GM21576 (cell line): ENCODE measurements at regions not wholly inside any gene's neighbourhood (a gene's known extent, or its start where the extent isn't known, plus 50 kb on each side); places are given as distances from the start of the nearest gene placed in this dataset.

Source experiments
- ATAC-seq: cut with Tn5 transposase; IDR thresholded peaks from one replicate; pipeline ENCODE4 v1.9.1; 2021; ENCODE audit warnings: mild to moderate bottlenecking, moderate library complexity; ENCODE audit not compliant: unreplicated experiment

GRCh38 chr10:78846760-78847159, 222.0 kb upstream of the ZMIZ1 start:
- ATAC-seq: no peak

DNA sequence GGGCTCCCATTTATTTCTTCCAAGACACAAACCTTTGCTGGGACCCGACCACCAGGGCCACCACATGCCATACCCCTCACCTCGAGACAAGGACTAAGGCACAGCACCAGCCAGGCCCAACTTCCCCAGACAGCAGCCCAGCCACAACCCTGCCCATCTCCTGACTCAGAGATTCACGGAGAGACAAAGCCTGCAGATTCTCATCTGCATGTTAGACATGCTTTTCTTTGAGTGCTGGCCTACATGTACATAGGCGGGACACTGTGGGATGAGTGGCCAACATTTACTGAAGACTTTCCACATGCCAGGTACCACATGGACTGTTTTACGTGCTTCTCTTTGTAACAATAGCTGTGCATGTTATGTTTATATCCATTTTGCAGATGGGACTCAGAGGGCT, 221.3 kb upstream of the ZMIZ1 start:
- ATAC-seq: no peak

DNA sequence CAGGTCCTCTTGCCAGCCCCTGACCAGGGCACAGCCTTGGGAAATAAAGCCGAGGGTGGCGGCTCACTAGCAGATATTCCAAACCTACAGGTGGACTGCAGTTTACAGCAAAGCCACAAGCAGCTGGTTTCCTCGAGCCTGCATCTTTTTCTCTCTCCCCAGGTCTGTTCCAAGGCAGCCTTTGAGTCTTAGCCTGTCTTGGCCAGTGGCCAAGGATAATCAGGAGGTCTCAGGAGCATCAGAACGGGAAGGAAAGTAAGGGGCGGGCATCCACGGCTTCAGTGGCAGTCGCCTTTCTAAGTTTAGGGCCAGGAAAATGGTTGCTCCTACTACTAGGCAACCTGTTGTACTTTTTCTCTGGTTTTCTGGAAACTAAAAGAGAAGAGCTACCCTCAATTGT, 219.7 kb upstream of the ZMIZ1 start:
- ATAC-seq: no peak

DNA sequence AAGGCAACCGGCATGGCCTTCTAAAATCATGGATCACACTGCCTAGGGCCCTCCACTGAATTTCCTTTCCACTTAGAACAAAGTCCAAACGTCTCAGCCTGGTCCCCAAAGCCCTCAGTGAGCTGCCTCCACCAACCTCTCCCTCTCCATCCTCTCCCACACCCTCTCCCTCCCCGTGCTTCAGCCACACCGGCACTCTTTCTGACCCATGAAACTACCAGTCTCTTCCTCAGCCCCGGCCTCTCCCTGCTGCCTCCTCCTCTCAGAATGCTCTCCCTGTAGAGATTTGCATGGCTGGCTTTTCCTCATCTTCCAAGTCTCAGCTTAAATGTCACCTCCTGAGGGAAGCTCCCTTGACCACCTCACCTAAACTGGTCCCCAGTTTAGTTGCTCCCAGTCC, 219.0 kb upstream of the ZMIZ1 start:
- ATAC-seq: no peak

- no peak for ATAC-seq
These were observed 217.9 kb upstream of the ZMIZ1 start for GRCh38 chr10:78850644-78851435.

GRCh38 chr10:78851647-78852046, 217.1 kb upstream of the ZMIZ1 start:
- no peak for ATAC-seq

DNA sequence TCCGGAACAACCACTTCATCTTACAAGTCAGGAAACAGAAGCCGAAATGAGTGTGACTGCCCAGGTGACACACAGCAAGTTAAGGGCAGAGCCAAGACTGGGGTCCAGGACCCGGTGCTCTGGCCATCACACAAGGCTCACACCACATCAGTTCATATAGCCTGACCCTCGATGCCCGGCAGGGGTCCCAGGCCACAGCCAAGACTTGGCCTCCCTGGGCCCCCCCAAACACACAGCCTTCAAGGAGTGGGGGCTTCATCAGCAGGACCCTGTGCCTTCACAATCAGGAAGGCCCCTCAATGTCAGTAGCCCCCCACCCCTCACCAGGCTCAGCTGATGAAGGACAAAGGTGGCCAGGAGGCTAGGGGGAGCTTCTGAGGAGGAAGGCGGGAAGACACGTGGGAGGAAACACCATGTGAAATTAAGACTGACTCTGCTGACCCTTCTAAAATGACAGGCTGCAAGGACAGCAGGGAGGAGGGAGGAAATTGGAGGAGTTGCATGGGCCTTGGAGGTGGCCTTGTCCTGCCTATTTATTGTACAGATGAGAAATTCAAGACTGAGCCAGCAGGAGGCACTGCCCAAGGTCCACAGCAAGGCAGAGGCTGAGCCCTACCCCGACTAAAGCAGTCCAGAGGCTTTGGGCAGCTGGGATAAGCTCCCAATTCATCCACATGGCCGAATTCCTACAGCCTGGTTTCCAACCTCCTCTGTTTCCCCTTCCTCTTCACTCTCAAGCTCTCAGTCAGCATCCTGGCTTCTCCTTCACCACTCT, 216.1 kb upstream of the ZMIZ1 start:
- no peak for ATAC-seq

GRCh38 chr10:78853864-78854263, 214.9 kb upstream of the ZMIZ1 start:
- ATAC-seq: no peak

DNA sequence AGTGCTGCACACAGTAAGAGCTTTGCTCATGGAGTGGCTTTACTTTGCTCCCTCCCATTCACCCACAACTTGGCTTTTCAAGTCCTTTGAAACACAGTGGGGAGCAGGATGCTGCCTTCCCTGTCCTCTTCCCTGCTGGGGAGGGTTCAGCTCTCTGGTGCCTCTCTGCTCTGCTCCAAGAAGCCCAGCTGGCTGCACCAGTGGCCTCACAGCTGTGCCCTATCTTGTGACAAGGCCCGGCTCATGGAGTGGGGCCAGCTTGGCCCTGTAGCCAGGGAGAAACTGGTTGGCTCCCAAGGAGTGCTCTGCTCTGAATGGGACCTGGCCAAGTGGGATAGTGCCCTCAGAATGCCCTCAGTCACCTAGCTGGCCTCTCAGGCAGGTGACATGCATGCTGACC, 212.3 kb upstream of the ZMIZ1 start:
- ATAC-seq: no peak

DNA sequence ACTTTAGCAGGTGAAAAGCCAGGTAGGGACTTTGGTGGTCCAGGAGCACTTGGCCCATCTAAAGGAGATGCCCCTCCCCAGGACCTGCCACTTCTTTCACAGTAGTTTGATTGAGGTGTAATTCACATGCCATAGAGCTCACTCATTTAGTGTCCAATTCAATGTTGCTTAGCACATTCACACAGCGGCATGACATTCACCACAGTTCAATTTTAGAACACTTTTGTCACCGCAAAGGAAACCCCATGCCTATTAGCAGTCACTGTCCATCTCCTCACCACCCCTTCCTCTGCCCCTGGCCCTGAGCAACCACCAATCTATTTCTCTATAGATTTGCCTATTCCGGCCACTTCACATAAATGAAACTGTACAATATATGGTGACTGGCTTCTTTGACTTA, 211.6 kb upstream of the ZMIZ1 start:
- no peak for ATAC-seq

- ATAC-seq: no peak
These were observed 209.5 kb upstream of the ZMIZ1 start for GRCh38 chr10:78859266-78859665.

DNA sequence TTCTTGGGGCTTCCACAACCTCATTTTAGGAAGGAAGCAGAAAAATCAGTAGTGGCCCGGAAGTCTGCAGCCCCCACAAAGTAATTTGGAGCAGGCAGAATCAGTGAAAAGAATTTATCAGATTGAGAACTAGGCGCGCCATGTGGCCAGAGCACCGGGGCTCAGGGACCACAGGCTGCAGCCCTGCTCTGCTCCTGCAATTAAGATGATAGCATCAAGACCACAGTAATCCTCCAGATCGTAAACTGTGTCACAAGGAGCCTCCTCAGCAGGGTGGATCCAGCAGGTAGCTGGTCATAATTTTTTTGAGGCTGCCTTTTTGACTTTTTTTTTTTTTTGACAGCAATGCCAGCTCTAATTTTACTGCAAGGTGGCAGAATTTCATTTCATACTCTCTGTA, 209.0 kb upstream of the ZMIZ1 start:
- no peak for ATAC-seq

- no peak for ATAC-seq
These were observed 208.4 kb upstream of the ZMIZ1 start for GRCh38 chr10:78860260-78860914.

GRCh38 chr10:78861529-78862327, 207.0 kb upstream of the ZMIZ1 start:
- no peak for ATAC-seq

DNA sequence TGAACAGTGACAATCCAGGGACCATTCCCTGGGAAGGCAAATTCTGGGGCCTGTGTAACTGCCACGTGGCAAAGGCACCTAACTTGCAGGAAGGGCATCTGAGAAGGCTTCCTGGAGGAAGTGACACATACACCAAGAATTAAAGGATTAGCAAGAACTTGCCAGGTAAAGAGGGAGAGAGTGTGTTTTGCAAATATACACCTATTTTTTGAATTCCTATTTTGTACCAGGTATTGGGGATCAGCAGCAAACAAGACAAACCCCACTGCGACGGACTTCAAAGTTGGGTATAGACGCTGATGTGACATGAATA, 206.5 kb upstream of the ZMIZ1 start:
- ATAC-seq: no peak

GRCh38 chr10:78863140-78863905, 205.4 kb upstream of the ZMIZ1 start:
- no peak for ATAC-seq

- ATAC-seq: no peak
These were observed 204.9 kb upstream of the ZMIZ1 start for GRCh38 chr10:78863906-78864239.

DNA sequence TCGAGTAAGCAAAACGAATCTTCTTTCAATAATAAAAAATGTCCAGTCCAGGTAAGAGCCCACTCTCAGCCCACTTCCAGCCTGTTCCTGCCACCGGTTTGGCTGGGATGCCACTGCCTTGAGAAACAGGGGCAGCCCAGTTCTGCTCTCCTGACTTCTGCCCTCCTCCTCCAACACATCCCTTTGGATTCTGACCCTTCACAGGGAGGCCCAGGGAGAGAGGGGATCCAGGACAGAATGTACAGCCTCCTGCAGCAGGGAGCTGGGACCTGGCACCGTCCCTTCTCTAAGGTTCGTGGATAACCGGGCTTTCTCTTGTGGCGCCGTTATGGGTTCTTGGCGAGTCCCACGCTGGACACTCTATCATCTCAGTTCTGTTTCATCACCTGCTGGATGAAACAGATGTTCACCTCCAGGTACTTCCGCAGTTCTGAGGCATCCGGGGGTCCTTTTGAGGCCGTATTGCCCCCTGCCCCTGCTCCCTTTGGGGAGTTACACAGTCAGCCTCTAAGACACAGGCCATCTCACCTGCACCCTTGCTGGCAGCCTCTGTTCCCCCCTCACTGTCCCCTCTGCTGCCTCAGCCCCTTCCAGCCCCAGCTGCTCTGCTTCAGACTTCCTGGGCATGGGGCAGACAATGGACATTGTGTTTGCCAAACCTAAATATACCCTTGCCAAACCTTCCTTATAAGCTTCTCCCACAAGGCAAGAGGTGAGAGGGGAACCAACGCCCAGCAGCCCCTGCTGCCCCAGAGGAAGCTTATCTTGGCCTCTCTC, 203.8 kb upstream of the ZMIZ1 start:
- ATAC-seq: no peak

GRCh38 chr10:78865538-78865875, 203.3 kb upstream of the ZMIZ1 start:
- no peak for ATAC-seq
